ENCODE measurements at regions not wholly inside any gene's neighbourhood (a gene's known extent, or its start where the extent isn't known, plus 50 kb on each side); places are given as distances from the start of the nearest gene placed in this dataset.
A peak's percentile ranks its signal among the peaks of the same experiment; 100 is the strongest.
"Not testable (repeated sequence)": the region's sequence is repeated elsewhere in the genome, so short reads cannot be mapped to it uniquely, and the experiment has no call there.

- no peak for DNase-seq (ENCODE audit: low spot score)
Observed at GRCh38 chr12:38016602-38017001, 300.0 kb upstream of the ALG10B start.

GRCh38 chr12:38025916-38026315, 290.7 kb upstream of the ALG10B start:
- no peak for DNase-seq (ENCODE audit: low spot score)

GRCh38 chr12:38053113-38053512, 263.5 kb upstream of the ALG10B start:
- no peak for DNase-seq (ENCODE audit: low spot score)

- DNase-seq (ENCODE audit: low spot score), result no peak
Observed at GRCh38 chr12:38053655-38054464, 262.7 kb upstream of the ALG10B start.

GRCh38 chr12:38056701-38057689, 259.6 kb upstream of the ALG10B start:
- DNase-seq (ENCODE audit: low spot score), result no peak

- no peak for DNase-seq (ENCODE audit: low spot score)
Observed at GRCh38 chr12:38099686-38100085, 216.9 kb upstream of the ALG10B start.

- no peak for DNase-seq (ENCODE audit: low spot score)
Observed at GRCh38 chr12:38101753-38102152, 214.8 kb upstream of the ALG10B start.

GRCh38 chr12:38102197-38102596, 214.4 kb upstream of the ALG10B start:
- DNase-seq (ENCODE audit: low spot score), result no peak

GRCh38 chr12:38110026-38110699, 206.4 kb upstream of the ALG10B start:
- no peak for DNase-seq (ENCODE audit: low spot score)

- no peak for DNase-seq (ENCODE audit: low spot score)
Observed at GRCh38 chr12:38113991-38114390, 202.6 kb upstream of the ALG10B start.

- DNase-seq (ENCODE audit: low spot score), result no peak
Observed at GRCh38 chr12:38116968-38117367, 199.6 kb upstream of the ALG10B start.

- DNase-seq (ENCODE audit: low spot score), result no peak
Observed at GRCh38 chr12:38118632-38119031, 197.9 kb upstream of the ALG10B start.

GRCh38 chr12:38120438-38120837, 196.1 kb upstream of the ALG10B start:
- no peak for DNase-seq (ENCODE audit: low spot score)

- DNase-seq (ENCODE audit: low spot score), result not testable (repeated sequence)
Observed at GRCh38 chr12:38123028-38123427, 193.5 kb upstream of the ALG10B start.

GRCh38 chr12:38123566-38124246, 192.9 kb upstream of the ALG10B start:
- no peak for DNase-seq (ENCODE audit: low spot score)

- DNase-seq (ENCODE audit: low spot score), result no peak
Observed at GRCh38 chr12:38124247-38125012, 192.1 kb upstream of the ALG10B start.

GRCh38 chr12:38132139-38132538, 184.4 kb upstream of the ALG10B start:
- DNase-seq (ENCODE audit: low spot score), result no peak

- no peak for DNase-seq (ENCODE audit: low spot score)
Observed at GRCh38 chr12:38137287-38137686, 179.3 kb upstream of the ALG10B start.

- DNase-seq (ENCODE audit: low spot score), result no peak
Observed at GRCh38 chr12:38137716-38138115, 178.9 kb upstream of the ALG10B start.

- peak; percentile 60 for DNase-seq (ENCODE audit: low spot score)
Observed at GRCh38 chr12:38138225-38139221, 178.1 kb upstream of the ALG10B start.
